ENCODE measurements at regions not wholly inside any gene's neighbourhood (a gene's known extent, or its start where the extent isn't known, plus 50 kb on each side); places are given as distances from the start of the nearest gene placed in this dataset.

DNA sequence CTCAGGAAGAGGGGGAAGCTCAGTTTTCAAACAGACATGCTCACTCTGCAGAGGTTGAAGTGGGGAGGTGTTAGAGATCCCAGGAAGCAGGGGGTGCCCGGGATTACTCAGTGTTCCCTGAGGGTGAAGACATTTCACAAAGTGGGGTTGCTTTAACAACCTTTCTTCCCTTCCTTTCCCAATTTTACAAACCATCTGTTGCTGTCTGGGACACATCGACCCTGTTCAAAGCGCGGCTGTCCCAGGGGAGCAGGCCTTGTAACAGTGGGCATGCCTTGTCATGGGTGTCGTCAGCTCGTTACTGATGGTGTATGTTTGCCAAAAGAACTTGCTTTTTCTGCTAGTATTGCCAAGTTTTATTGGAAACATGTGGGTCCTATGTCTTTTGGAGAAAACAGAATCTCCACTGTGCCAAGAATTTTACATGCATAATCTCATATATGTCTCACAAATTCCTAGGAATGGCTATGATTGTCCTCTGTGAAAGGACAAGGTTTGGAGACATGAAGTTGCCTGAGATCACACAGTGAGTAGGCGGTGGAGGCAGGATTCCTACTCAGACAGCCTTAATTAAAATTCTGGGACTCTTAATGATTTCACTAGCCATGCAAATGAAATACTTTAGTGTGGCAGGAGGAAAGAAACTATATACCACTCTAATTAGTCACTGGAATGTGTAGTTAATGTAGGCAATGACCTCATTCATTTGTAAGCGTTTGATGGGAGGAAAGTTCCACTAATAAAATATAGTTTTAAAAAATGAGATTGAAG, 198.9 kb downstream of the NXNL2 start:
- DNase-seq (ENCODE audit: low read depth), result peak; percentile 18
- H3K4me3 ChIP-seq (ENCODE audit: low read depth, low read length), result no peak overlapping the region
- TF ChIP-seq, protein P1, sequence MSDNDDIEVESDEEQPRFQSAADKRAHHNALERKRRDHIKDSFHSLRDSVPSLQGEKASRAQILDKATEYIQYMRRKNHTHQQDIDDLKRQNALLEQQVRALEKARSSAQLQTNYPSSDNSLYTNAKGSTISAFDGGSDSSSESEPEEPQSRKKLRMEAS (IDR thresholded peaks at IDR 0.05; ENCODE audit: low read depth, low read length), result no peak
- TF ChIP-seq, protein P2, sequence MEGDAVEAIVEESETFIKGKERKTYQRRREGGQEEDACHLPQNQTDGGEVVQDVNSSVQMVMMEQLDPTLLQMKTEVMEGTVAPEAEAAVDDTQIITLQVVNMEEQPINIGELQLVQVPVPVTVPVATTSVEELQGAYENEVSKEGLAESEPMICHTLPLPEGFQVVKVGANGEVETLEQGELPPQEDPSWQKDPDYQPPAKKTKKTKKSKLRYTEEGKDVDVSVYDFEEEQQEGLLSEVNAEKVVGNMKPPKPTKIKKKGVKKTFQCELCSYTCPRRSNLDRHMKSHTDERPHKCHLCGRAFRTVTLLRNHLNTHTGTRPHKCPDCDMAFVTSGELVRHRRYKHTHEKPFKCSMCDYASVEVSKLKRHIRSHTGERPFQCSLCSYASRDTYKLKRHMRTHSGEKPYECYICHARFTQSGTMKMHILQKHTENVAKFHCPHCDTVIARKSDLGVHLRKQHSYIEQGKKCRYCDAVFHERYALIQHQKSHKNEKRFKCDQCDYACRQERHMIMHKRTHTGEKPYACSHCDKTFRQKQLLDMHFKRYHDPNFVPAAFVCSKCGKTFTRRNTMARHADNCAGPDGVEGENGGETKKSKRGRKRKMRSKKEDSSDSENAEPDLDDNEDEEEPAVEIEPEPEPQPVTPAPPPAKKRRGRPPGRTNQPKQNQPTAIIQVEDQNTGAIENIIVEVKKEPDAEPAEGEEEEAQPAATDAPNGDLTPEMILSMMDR (IDR thresholded peaks at IDR 0.05; ENCODE audit: low read depth, low read length), result no peak
- no peak for TF ChIP-seq POLR2A (IDR thresholded peaks at IDR 0.05; ENCODE audit: extremely low read depth, insufficient read length)
- TF ChIP-seq MYC (IDR thresholded peaks at IDR 0.05; ENCODE audit: low read depth, low read length), result no peak

DNA sequence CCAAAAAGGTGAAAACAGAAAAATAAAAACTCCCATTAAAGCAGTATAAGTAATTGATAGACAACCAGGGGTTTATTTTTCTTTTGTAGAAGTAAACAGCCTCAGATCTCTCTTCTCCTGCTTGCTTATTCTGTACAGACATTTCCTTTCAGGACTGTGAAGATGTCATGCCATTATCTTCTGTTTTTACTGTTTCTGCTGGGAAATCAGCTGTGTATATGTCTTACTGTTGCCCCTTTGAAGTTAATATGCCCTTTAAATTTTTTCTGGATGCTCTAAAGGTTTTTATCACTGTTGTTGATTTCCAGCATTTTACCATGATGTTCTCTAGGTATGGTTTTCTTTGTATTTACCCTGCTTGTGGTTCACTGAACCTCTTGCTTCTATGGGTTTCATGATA, 199.5 kb downstream of the NXNL2 start:
- no peak for DNase-seq (ENCODE audit: low read depth)
- H3K4me3 ChIP-seq (ENCODE audit: low read depth, low read length), result no peak overlapping the region
- TF ChIP-seq, protein P2 (IDR thresholded peaks at IDR 0.05; ENCODE audit: low read depth, low read length), result no peak
- TF ChIP-seq MYC (IDR thresholded peaks at IDR 0.05; ENCODE audit: low read depth, low read length), result no peak
- TF ChIP-seq POLR2A (IDR thresholded peaks at IDR 0.05; ENCODE audit: extremely low read depth, insufficient read length), result no peak
- TF ChIP-seq, protein P1 (IDR thresholded peaks at IDR 0.05; ENCODE audit: low read depth, low read length), result no peak

DNA sequence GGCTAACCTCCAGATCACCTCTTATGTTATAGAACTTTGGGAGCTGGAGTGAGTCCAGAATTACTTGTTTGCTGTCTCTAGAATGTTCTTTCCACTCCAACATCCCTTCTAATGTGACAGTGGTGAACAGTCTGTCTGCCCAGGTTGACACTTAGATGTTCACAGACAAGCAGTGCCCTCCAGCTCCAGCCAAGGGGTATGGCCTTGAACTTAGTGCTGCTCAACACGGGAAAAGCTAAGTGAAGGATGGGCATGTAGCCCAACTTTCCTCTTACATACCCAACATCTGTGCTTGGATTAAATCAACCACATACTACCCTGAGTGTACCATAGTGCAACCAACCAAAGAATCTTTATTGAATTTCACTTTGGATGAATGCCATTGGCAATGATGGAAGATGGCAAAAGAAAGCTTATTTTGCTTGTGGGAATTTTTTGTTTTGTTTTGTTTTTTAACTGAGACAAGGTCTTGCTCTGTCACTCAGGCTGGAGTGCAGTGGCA, 201.2 kb downstream of the NXNL2 start:
- no peak overlapping the region for H3K4me3 ChIP-seq (ENCODE audit: low read depth, low read length)
- DNase-seq (ENCODE audit: low read depth), result no peak
- TF ChIP-seq, protein P1 (IDR thresholded peaks at IDR 0.05; ENCODE audit: low read depth, low read length), result no peak
- TF ChIP-seq MYC (IDR thresholded peaks at IDR 0.05; ENCODE audit: low read depth, low read length) (no peak), POLR2A (IDR thresholded peaks at IDR 0.05; ENCODE audit: extremely low read depth, insufficient read length) (no peak)
- TF ChIP-seq, protein P2 (IDR thresholded peaks at IDR 0.05; ENCODE audit: low read depth, low read length), result no peak

DNA sequence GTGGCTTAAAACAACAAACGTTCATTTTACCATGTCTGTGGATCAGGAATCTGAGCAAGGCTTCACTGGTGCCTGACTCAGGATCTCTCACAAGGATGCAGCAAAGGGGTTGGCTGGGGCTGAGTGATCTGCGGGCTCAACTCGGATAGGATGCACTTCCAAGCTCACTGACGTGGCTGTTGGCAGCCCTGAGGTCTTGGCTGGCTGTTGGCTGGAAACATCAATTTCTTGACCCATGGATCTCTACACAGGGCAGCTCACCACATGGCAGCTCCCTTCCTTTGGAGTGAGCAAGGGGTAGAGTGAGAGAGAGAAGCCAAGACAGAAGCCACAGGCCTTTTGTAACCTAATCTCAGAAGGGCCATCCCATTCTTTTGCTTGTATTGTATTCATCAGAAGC, 202.1 kb downstream of the NXNL2 start:
- H3K4me3 ChIP-seq (ENCODE audit: low read depth, low read length), result no peak overlapping the region
- DNase-seq (ENCODE audit: low read depth), result no peak
- TF ChIP-seq POLR2A (IDR thresholded peaks at IDR 0.05; ENCODE audit: extremely low read depth, insufficient read length) (no peak), MYC (IDR thresholded peaks at IDR 0.05; ENCODE audit: low read depth, low read length) (no peak)

DNA sequence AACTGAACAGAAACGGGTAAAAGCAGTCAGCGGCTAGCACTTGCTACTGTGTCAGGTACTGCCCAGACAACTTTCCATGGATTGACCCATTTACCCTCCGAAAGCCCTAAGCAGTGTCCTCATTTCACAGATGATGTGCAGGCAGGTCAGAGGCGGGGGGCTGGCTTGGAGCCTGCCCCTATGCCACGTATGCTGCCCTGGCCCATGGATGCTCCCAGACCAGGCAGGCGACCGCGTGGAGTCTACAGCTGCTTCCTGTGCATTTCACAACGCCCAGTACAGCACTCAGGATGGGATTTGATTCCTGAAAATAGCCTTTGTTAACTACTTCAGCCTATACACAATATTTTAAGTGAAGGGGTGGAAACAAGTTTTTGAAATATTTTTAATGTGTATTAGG, 202.9 kb downstream of the NXNL2 start:
- TF ChIP-seq, protein P1 (IDR thresholded peaks at IDR 0.05; ENCODE audit: low read depth, low read length), result no peak
- TF ChIP-seq, protein P2 (IDR thresholded peaks at IDR 0.05; ENCODE audit: low read depth, low read length), result no peak
- TF ChIP-seq POLR2A (IDR thresholded peaks at IDR 0.05; ENCODE audit: extremely low read depth, insufficient read length), result no peak
- no peak for TF ChIP-seq MYC (IDR thresholded peaks at IDR 0.05; ENCODE audit: low read depth, low read length)
- no peak for DNase-seq (ENCODE audit: low read depth)
- no peak overlapping the region for H3K4me3 ChIP-seq (ENCODE audit: low read depth, low read length)

DNA sequence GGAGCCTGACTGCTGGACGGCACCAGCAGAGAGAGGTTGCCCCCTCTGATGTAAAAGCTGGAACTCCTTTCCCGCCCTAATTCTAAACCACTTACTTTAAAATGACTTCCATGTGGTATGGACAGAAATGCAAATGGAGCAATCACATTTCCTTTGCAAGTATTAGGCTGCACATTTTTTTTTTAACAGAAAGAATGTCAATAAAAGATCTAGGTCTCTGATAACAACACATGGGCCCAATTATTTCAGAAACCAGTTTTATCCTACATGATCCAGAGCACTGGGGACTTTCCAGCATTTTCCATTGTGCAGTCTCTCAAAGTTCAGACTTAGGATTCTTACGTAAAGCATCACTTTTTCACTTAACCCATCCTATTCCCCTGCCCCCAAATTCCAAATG, 203.7 kb downstream of the NXNL2 start:
- no peak for DNase-seq (ENCODE audit: low read depth)
- TF ChIP-seq, protein P1 (IDR thresholded peaks at IDR 0.05; ENCODE audit: low read depth, low read length), result no peak
- TF ChIP-seq POLR2A (IDR thresholded peaks at IDR 0.05; ENCODE audit: extremely low read depth, insufficient read length) (no peak), MYC (IDR thresholded peaks at IDR 0.05; ENCODE audit: low read depth, low read length) (no peak)
- TF ChIP-seq, protein P2 (IDR thresholded peaks at IDR 0.05; ENCODE audit: low read depth, low read length), result no peak
- no peak overlapping the region for H3K4me3 ChIP-seq (ENCODE audit: low read depth, low read length)

Data from NB4 (cell line).